Panc1 (cell line): ENCODE measurements at regions not wholly inside any gene's neighbourhood (a gene's known extent, or its start where the extent isn't known, plus 50 kb on each side); places are given as distances from the start of the nearest gene placed in this dataset.

Source experiments
- ATAC-seq: fragments of 200-7000 bp; cut with Tn5 transposase; 2 replicates; pipeline ENCODE4 v1.9.1; 2020; ENCODE audit warnings: mild to moderate bottlenecking, moderate library complexity
- BruUV-seq: library from RNA; stranded (reverse); fragments of 400-500 nt; replicated peaks from 2 replicates; lab custom pipeline; 2021; lab: Mats Ljungman, UMichigan
- CTCF ChIA-PET: fragments of 300-600 bp; sonication (Branson Sonifier 250); formaldehyde crosslinking; loops from one replicate; lab custom pipeline; 2022; ENCODE audit warnings: antibody characterized with exemption; lab: Charles Lee
- POLR2A ChIA-PET: fragments of 300-600 bp; sonication (Branson Sonifier 250); formaldehyde crosslinking; loops from one replicate; lab custom pipeline; 2022; ENCODE audit warnings: antibody characterized with exemption; lab: Charles Lee
- DNase-seq: peaks from one replicate; pipeline ENCODE4 v3.0.0-alpha.2; 2010; ENCODE audit warnings: low read depth, low spot score
- H3K27ac ChIP-seq: 2 replicates; pipeline ENCODE4 v1.5.1; 2011; ENCODE audit warnings: mild to moderate bottlenecking, low read length, inconsistent platforms
- H3K27me3 ChIP-seq: fragments of 200-500 bp; sonication (Bioruptor generic); 2 replicates; pipeline ENCODE4 v1.6.0; 2014; ENCODE audit warnings: low read length, inconsistent platforms; ENCODE audit not compliant: control insufficient read depth, insufficient read depth
- H3K36me3 ChIP-seq: fragments of 200-500 bp; sonication (Bioruptor generic); 2 replicates; pipeline ENCODE4 v1.5.1; 2014; ENCODE audit warnings: inconsistent platforms, mild to moderate bottlenecking, low read length, moderate library complexity; ENCODE audit not compliant: control insufficient read depth, insufficient read depth
- H3K4me1 ChIP-seq: 2 replicates; pipeline ENCODE4 v1.5.1; 2011; ENCODE audit warnings: inconsistent platforms, mild to moderate bottlenecking, low read length, moderate library complexity; ENCODE audit not compliant: control insufficient read depth, insufficient read depth
- H3K4me3 ChIP-seq, 2 experiments: 2 replicates each; pipeline ENCODE4 v1.5.1; 2011 to 2012; ENCODE audit warnings: low read depth in 2 of 2, low read length in 2 of 2, mild to moderate bottlenecking in 2 of 2, inconsistent platforms in 1 of 2, moderate library complexity in 1 of 2
- H3K9me3 ChIP-seq: fragments of 200-500 bp; sonication (Bioruptor generic); 2 replicates; pipeline ENCODE4 v1.5.1; 2014; ENCODE audit warnings: low read depth, mild to moderate bottlenecking, inconsistent platforms, low read length, moderate library complexity; ENCODE audit not compliant: control insufficient read depth, insufficient read depth
- CTCF ChIP-seq: fragments of 450-650 bp; IDR thresholded peaks from 2 replicates; pipeline ENCODE4 v1.5.1; 2017; ENCODE audit warnings: mild to moderate bottlenecking
- POLR2AphosphoS5 ChIP-seq: IDR thresholded peaks from 2 replicates; pipeline ENCODE4 v1.6.1; 2012; ENCODE audit warnings: mild to moderate bottlenecking, low read depth, low read length, moderate library complexity
- REST ChIP-seq, 2 experiments: IDR thresholded peaks; 2 replicates each; pipeline ENCODE4 v1.6.1; 2011 to 2012; ENCODE audit warnings: low read depth in 2 of 2, control low read depth in 1 of 2, low read length in 1 of 2, mild to moderate bottlenecking in 1 of 2, moderate library complexity in 1 of 2; ENCODE audit not compliant: insufficient read depth in 1 of 2
- SIN3A ChIP-seq: IDR thresholded peaks from 2 replicates; pipeline ENCODE4 v1.6.1; 2012; ENCODE audit warnings: low read depth, mild to moderate bottlenecking, low read length, moderate library complexity, borderline replicate concordance; ENCODE audit not compliant: insufficient read depth
- TCF7L2 ChIP-seq: IDR thresholded peaks from 2 replicates; pipeline ENCODE4 v1.6.1; 2011; ENCODE audit warnings: mild to moderate bottlenecking, low read depth, low read length, inconsistent platforms
- in situ Hi-C: cut with HindIII; loops from 2 replicates; pipeline ENCODE4 v1.10.0; 2016; ENCODE audit warnings: low sequenced_read_pairs, low pct_unique_long_range_greater_than_20kb
- intact Hi-C: fragments of 100-400 bp; cut with micrococcal nuclease; formaldehyde crosslinking; loops from one replicate; pipeline ENCODE4 v1.10.0; 2022; ENCODE audit not compliant: unreplicated experiment

- POLR2A ChIA-PET: no interaction called here
- CTCF ChIA-PET: no interaction called here
These were observed 133.9 kb upstream of the KCTD3 start for GRCh38 chr1:215433237-215433636.

GRCh38 chr1:215439549-215439948, 127.6 kb upstream of the KCTD3 start:
- H3K4me1 ChIP-seq: no peaks in the 10 kb centered on the region
- no peak overlapping the region for H3K4me3 ChIP-seq
- H3K27me3 ChIP-seq: no peaks in the 10 kb centered on the region
- BruUV-seq: no TSS peak
- no peaks in the 10 kb centered on the region for H3K36me3 ChIP-seq
- TF ChIP-seq TCF7L2: no peak
- TF ChIP-seq CTCF: no peak
- TF ChIP-seq SIN3A: no peak
- TF ChIP-seq POLR2AphosphoS5: no peak
- TF ChIP-seq REST (IDR thresholded peaks at IDR 0.05; ENCODE audit: insufficient read depth in 1 of 2, low read depth in 2 of 2, low read length in 1 of 2): no peak
- POLR2A ChIA-PET: no interaction called here
- intact Hi-C loops: no loop called here
- ATAC-seq: no peak
- in situ Hi-C loops: no loop called here
- no peaks in the 10 kb centered on the region for H3K9me3 ChIP-seq
- CTCF ChIA-PET: no interaction called here
- no peak for DNase-seq
- H3K27ac ChIP-seq: no peak overlapping the region

More at GRCh38 chr1:215433237-215433636, 133.9 kb upstream of the KCTD3 start:
- in situ Hi-C loops: no loop called here
- Histone ChIP-seq H3K4me1 (no peaks in the 10 kb centered on the region), H3K9me3 (no peaks in the 10 kb centered on the region), H3K36me3 (no peaks in the 10 kb centered on the region), H3K4me3 (no peak overlapping the region), H3K27me3 (no peaks in the 10 kb centered on the region), H3K27ac (no peak overlapping the region)
- intact Hi-C loops: no loop called here
- TF ChIP-seq TCF7L2: no peak
- TF ChIP-seq SIN3A: no peak
- no peak for TF ChIP-seq REST (IDR thresholded peaks at IDR 0.05; ENCODE audit: insufficient read depth in 1 of 2, low read depth in 2 of 2, low read length in 1 of 2)
- no TSS peak for BruUV-seq
- ATAC-seq (no peak), DNase-seq (no peak)
